HG02798 (cell line): ENCODE measurements at regions not wholly inside any gene's neighbourhood (a gene's known extent, or its start where the extent isn't known, plus 50 kb on each side); places are given as distances from the start of the nearest gene placed in this dataset.

ENCODE experiments used
- ATAC-seq: cut with Tn5 transposase; IDR thresholded peaks from one replicate; pipeline ENCODE4 v1.9.1; 2021; ENCODE audit warnings: mild to moderate bottlenecking; ENCODE audit not compliant: unreplicated experiment, poor library complexity

GRCh38 chr2:12073217-12073852, 326.9 kb downstream of the LPIN1 start:
- no peak for ATAC-seq

DNA sequence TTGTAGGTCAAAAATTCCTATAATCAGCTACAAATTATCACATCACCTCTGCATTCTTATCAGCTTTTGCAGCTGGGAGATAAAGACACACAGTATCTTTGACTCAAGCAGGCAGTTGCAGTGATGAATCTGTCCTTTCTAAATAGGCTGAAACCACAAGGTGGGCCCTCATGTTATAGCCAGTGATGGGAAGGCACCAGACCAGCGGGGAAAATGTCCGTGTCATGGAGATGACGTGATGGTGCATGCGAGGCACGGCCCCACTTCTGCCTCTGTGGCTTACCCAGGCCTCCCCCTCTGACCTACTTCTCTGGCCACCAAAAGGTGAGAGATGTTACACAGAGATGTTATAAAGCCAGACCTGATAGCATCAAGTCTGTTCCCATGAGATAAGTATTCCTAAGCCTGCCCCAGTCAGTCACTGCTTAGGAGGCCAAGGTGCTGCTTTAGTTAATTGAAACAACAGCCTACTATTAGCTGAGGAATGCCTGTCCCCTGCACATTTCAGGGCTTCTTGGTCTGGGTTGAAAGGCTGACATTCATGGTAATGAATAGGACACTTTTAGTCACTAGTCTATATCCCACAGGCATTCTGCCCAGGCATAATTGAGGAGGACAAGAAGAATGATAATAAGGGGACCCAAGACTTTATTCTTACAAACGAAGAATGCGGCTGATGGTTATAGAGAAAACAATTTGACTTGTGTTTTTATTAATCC, 327.9 kb downstream of the LPIN1 start:
- no peak for ATAC-seq

DNA sequence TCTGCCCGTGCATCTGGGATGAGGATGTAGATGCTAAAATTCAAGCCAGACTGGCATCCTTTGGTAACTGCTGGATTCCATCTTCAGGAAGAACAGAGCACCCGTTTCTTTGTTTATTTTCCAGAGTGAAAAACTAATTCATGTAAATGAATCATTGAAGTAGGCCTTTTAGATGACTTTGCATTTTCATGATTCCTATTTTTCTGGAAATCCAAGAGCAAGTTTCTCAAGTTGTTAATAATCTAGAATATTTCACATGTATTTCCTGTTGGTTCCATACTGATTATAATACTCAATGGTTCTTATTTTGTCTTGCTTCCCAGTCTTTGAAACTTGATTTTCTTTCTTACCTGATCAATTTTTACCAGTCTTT, 328.4 kb downstream of the LPIN1 start:
- ATAC-seq, result no peak

GRCh38 chr2:12075603-12076002, 329.2 kb downstream of the LPIN1 start:
- ATAC-seq, result no peak

DNA sequence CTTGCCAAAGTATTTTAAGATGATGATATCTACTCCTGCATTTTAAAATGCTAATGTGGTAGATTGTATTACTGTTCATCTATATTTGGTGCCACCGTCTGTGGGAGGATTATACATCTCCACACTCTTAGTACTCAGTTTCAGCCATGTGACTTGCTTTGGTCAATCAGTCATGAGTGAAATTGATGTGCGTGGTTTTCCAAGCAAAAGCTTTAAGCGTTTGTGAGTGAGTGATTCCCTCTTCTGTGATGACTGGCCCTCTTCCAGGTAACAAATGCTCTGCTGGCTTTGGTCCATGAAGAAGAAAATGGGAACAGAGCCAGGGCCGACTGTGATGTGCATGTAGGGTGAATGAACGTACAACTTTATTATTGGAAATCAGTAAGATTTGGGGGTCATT, 330.4 kb downstream of the LPIN1 start:
- no peak for ATAC-seq

GRCh38 chr2:12080360-12080759, 333.9 kb downstream of the LPIN1 start:
- ATAC-seq, result no peak

DNA sequence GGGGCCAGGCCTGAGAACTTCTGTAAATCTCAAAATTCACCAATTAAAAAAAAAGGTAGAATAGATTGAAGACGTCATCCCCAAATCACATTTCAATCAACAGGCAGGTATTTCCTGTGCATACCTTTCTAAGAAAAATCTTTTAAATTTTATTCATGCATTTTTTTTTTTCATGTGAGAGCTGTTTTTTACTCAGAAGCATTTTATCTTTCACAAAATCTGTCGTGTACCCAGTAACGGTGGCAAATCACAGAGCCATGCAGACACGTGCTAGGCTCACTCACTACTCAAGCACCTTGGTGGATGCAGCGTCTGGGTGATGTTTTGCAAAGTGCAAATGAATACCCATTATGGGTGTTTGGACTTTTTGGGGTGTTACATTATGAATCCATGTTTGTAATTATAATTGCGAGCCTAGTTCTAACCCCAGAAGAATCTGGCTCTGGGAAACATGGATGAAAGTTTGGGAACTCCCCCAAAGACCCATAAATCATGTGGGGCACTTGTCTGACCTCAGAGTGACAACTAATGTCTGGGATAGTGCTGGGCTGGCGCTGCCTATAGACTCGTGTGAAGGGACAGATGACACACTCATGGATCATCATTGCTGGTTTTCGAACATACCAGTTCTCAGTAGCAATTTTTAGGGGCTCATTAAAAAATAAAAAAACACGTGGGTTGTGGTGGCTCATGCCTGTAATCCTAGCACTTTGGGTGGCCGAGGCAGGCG, 335.2 kb downstream of the LPIN1 start:
- ATAC-seq, result no peak

DNA sequence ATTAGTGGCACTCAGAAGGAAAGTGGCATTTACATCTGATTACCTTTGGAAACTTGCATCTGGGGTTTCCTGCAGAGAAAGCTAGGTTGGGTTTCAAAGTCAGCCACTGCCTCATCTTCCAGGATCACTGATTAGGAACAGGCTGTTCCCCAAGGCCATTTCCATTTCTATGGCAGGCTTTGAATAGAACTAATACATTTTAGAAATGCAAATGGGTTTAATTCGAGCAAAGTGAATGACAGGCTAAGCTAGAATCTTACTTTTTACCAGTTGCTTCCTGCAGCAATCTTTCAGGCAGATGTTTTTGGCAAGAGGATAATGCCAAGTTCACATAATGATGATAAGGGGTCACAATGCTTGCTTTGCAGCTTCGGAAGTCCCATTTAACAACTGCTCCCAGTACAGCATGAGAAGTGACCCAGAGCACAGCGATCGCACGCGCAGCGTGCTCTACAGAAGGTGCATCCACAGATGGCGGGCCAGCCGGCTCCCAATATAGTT, 336.7 kb downstream of the LPIN1 start:
- ATAC-seq, result no peak

DNA sequence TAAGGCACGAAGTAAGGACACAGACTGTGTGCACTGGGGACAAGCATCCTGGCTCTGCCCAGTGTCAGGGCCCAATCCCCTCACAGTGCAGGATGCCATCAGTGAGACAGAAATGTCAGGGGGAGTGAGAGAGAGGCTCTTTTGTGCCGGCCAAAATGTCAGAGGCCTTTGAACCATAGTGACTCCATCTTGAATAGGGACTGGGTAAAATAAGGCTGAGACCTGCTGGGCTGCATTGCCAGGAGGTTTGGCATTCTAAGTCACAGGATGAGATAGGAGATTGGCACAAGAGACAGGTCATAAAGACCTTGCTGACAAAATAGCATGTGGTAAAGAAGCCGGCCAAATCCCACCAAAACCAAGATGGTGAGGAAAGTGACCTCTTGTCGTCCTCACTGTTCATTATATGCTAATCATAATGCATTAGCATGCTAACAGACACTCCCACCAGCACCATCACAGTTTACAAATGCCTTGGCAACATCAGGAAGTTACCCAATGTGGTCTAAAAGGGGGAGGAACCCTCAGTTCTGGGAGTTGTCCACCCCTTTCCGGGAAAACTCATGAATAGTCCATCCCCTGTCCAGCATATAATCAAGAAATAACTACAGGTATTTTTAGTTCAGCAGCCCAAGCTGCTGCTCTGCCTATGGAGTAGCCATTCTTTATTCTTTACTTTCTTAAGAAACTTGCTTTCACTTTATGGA, 337.4 kb downstream of the LPIN1 start:
- no peak for ATAC-seq

GRCh38 chr2:12087175-12087574, 340.7 kb downstream of the LPIN1 start:
- no peak for ATAC-seq

DNA sequence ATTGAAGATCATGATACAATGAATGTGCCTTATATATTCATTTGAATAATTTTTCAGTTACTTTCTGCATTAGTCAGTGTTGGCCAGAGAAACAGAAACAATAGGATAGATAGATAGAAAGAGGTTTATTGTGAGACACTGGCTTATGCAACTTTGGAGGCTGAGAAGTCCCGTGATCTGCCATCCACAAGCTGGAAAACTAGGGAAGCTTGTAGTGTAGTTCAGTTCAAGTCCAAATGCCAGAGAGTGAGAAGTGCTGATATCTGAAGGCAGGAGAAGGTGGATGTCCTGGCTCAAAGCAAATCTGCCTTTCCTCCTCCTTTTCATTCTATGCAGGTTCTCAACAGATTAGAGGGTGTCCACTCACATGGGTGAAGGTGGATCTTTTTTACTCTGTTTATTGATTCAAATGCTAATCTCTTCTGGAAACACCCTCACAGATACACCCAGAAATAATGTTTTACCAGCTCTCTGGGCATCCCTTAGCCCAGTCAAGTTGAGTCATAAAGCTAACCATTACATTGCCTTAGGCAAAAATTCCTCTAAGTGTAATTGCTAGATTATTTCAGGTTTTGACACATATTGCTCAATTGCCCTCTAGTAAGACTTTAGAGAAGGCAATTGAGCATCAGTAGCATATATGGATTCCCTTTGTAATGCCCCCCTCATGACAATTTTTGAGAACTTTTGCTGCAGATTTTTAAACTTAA, 341.4 kb downstream of the LPIN1 start:
- ATAC-seq, result no peak

DNA sequence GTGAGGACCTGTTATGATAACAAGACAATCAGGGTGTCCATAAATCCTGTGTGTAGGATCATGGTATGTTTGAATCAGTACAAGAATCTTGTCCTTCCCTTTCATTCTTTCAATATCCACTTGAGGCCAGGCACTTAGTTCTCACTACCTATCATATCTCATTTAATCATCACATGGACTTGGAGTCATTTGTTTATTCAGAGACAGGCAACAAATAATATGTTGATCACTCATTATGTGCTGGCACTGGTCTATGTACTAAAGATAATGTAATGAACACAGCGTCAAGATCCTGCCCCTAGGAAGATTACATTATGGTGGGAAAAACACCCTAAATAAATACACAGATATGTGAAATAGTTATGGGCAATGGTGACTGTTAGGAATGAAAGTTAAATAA, 342.6 kb downstream of the LPIN1 start:
- no peak for ATAC-seq

DNA sequence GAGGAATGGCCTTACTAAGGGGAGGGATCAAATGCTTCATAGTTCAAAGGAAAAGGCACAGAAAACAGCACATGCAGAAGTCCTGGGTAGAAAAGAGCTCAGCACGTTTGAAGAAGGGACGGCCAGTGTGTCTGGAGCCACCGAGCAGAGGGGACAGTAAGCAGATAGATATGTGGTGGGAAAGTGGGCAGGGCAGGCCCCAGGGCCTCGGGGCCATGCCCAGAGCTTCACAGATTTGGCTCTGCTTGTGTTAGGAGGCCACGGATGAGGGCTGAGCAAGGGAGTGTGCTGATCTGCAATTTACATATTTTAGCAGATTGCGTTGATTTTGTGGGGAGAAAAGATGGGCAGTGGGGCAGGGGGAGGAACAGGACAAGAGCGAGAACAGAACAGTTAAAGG, 343.1 kb downstream of the LPIN1 start:
- no peak for ATAC-seq

DNA sequence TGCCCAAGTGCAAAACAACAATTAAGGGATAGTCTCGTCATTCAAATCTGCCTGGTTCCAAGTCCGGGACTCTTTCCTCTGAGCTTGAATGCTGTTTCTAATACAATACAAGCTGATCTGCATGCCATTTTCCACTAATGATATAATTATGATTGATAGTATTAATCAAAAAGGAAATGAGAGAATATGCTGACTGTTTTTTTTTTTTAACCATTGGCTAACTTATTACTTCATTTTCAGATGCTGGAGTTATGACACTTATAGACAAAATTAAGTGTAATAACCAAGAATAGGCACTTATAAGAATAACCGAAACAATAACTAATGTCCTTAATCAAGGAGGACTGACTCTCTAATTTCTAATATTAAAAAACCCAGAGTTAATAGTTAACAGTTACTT, 343.6 kb downstream of the LPIN1 start:
- ATAC-seq, result no peak

DNA sequence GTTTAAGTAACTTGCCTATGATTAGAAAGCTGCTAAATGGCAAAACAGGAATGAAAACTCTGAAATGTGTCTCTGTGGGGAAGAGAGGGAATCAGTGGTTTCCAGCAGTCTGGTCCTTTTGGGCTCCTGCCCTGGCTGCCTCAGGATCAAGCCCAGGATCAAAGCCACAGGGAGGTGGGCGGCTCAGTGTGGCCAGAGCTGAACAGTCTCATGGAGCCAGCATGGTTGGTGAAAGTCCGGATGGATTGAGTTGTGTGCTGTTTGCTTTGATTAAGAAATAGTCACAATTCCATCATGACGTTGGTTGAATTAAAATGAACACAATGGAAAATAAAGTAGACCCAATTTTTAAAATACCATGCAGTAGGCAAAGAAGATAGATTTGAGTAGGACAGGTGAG, 344.2 kb downstream of the LPIN1 start:
- ATAC-seq, result no peak

DNA sequence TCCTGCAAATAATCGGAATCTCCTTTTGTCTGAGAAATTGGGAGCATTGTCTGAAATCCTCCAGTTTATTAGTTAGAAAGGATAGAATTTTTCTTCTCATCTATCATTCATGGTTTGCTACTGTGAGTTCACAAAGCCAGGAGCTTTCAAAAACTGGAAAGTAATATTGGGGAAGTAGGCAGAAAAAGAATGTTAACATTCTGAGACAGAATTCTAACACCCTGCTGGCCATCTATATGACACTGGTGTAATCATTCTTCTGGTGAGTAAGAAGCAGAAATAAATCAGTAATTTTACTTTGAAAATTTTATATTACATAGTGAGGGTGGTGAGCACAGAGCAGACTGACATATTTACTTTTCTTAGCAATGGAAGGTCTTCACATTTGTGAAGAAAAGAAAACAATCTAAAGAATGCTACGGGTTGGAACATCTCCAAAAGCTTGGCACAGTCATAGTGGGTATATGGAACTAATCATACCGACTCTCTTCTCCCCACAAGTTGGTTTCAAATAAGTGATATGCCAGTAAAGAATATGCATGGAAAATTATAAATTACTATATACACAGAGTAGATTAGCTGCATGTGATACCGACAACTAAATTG, 344.9 kb downstream of the LPIN1 start:
- ATAC-seq, result no peak

GRCh38 chr2:12094134-12094533, 347.7 kb downstream of the LPIN1 start:
- no peak for ATAC-seq

GRCh38 chr2:12096051-12096787, 349.8 kb downstream of the LPIN1 start:
- no peak for ATAC-seq

GRCh38 chr2:12096788-12097449, 350.5 kb downstream of the LPIN1 start:
- no peak for ATAC-seq
